ENCODE measurements at regions not wholly inside any gene's neighbourhood (a gene's known extent, or its start where the extent isn't known, plus 50 kb on each side); places are given as distances from the start of the nearest gene placed in this dataset.

GRCh38 chr20:16145919-16146318 lies 427.3 kb downstream of the KIF16B start:
- Histone ChIP-seq H3K9ac (ENCODE audit: insufficient read depth, low read length) (no peak overlapping the region), H3K36me3 (ENCODE audit: control insufficient read depth, insufficient read depth, low read length) (no peaks in the 10 kb centered on the region), H2AFZ (ENCODE audit: low read length) (no peak overlapping the region), H3K4me3 (replicated peaks in 1 of 4; ENCODE audit: control extremely low read depth in 1 of 4, insufficient read depth in 1 of 4, low read depth in 3 of 4, low read length in 4 of 4) (no peak overlapping the region), H3K4me1 (ENCODE audit: control insufficient read depth, extremely low read depth, insufficient read depth, low read length) (no peaks in the 10 kb centered on the region), H3K4me2 (ENCODE audit: extremely low read depth, insufficient read depth, low read length) (no peak overlapping the region), H3K27ac (ENCODE audit: insufficient read depth, low read length) (no peak overlapping the region), H3K79me2 (ENCODE audit: control insufficient read depth, insufficient read depth, low read length) (no peaks in the 10 kb centered on the region), H4K20me1 (ENCODE audit: control insufficient read depth, extremely low read depth, insufficient read depth, low read length) (no peaks in the 10 kb centered on the region), H3K27me3 (ENCODE audit: control insufficient read depth, insufficient read depth, low read length) (no peaks in the 10 kb centered on the region), H3K9me3 (ENCODE audit: control insufficient read depth, insufficient read depth, low read depth, low read length) (no peaks in the 10 kb centered on the region)
- DNase-seq (ENCODE audit: low read depth in 2 of 2): no peak
- TF ChIP-seq CTCF (conservative IDR thresholded peaks at IDR 0.05 in 1 of 2, IDR thresholded peaks at IDR 0.05 in 1 of 2; ENCODE audit: low read depth in 1 of 2, low read length in 2 of 2) (no peak), EZH2 (IDR thresholded peaks at IDR 0.05; ENCODE audit: low read length, missing control alignments) (no peak)

GRCh38 chr20:16143596-16143995 lies 429.7 kb downstream of the KIF16B start:
- TF ChIP-seq EZH2 (IDR thresholded peaks at IDR 0.05; ENCODE audit: low read length, missing control alignments) (no peak), CTCF (conservative IDR thresholded peaks at IDR 0.05 in 1 of 2, IDR thresholded peaks at IDR 0.05 in 1 of 2; ENCODE audit: low read depth in 1 of 2, low read length in 2 of 2) (no peak)
- no peak for DNase-seq (ENCODE audit: low read depth in 2 of 2)

GRCh38 chr20:16135630-16136029 lies 437.6 kb downstream of the KIF16B start:
- no peak overlapping the region for H3K4me2 ChIP-seq (ENCODE audit: extremely low read depth, insufficient read depth, low read length)
- no peaks in the 10 kb centered on the region for H3K79me2 ChIP-seq (ENCODE audit: control insufficient read depth, insufficient read depth, low read length)
- TF ChIP-seq CTCF (conservative IDR thresholded peaks at IDR 0.05 in 1 of 2, IDR thresholded peaks at IDR 0.05 in 1 of 2; ENCODE audit: low read depth in 1 of 2, low read length in 2 of 2): no peak
- no peaks in the 10 kb centered on the region for H3K4me1 ChIP-seq (ENCODE audit: control insufficient read depth, extremely low read depth, insufficient read depth, low read length)
- no peaks in the 10 kb centered on the region for H3K27me3 ChIP-seq (ENCODE audit: control insufficient read depth, insufficient read depth, low read length)
- DNase-seq (ENCODE audit: low read depth in 2 of 2): no peak
- no peak overlapping the region for H3K4me3 ChIP-seq (replicated peaks in 1 of 4; ENCODE audit: control extremely low read depth in 1 of 4, insufficient read depth in 1 of 4, low read depth in 3 of 4, low read length in 4 of 4)
- H3K27ac ChIP-seq (ENCODE audit: insufficient read depth, low read length): no peak overlapping the region
- H2AFZ ChIP-seq (ENCODE audit: low read length): no peak overlapping the region
- no peaks in the 10 kb centered on the region for H4K20me1 ChIP-seq (ENCODE audit: control insufficient read depth, extremely low read depth, insufficient read depth, low read length)
- H3K36me3 ChIP-seq (ENCODE audit: control insufficient read depth, insufficient read depth, low read length): no peaks in the 10 kb centered on the region
- H3K9me3 ChIP-seq (ENCODE audit: control insufficient read depth, insufficient read depth, low read depth, low read length): no peaks in the 10 kb centered on the region
- no peak overlapping the region for H3K9ac ChIP-seq (ENCODE audit: insufficient read depth, low read length)

More at GRCh38 chr20:16143596-16143995, 429.7 kb downstream of the KIF16B start:
- Histone ChIP-seq H3K4me2 (ENCODE audit: extremely low read depth, insufficient read depth, low read length) (no peak overlapping the region), H3K9ac (ENCODE audit: insufficient read depth, low read length) (no peak overlapping the region), H3K4me1 (ENCODE audit: control insufficient read depth, extremely low read depth, insufficient read depth, low read length) (no peaks in the 10 kb centered on the region), H3K4me3 (replicated peaks in 1 of 4; ENCODE audit: control extremely low read depth in 1 of 4, insufficient read depth in 1 of 4, low read depth in 3 of 4, low read length in 4 of 4) (no peak overlapping the region), H4K20me1 (ENCODE audit: control insufficient read depth, extremely low read depth, insufficient read depth, low read length) (no peaks in the 10 kb centered on the region), H3K27ac (ENCODE audit: insufficient read depth, low read length) (no peak overlapping the region), H2AFZ (ENCODE audit: low read length) (no peak overlapping the region), H3K9me3 (ENCODE audit: control insufficient read depth, insufficient read depth, low read depth, low read length) (no peaks in the 10 kb centered on the region), H3K36me3 (ENCODE audit: control insufficient read depth, insufficient read depth, low read length) (no peaks in the 10 kb centered on the region), H3K79me2 (ENCODE audit: control insufficient read depth, insufficient read depth, low read length) (no peaks in the 10 kb centered on the region), H3K27me3 (ENCODE audit: control insufficient read depth, insufficient read depth, low read length) (no peaks in the 10 kb centered on the region)

All from fibroblast of lung (primary cell).